ENCODE measurements at regions not wholly inside any gene's neighbourhood (a gene's known extent, or its start where the extent isn't known, plus 50 kb on each side); places are given as distances from the start of the nearest gene placed in this dataset.

- TF ChIP-seq USF1 (IDR thresholded peaks at IDR 0.05; ENCODE audit: borderline replicate concordance, low read depth), result no peak
- TF ChIP-seq YY1 (IDR thresholded peaks at IDR 0.05; ENCODE audit: low read depth), result no peak
- TF ChIP-seq CTCF (IDR thresholded peaks at IDR 0.05), result no peak
- no peak for TF ChIP-seq GATA2 (CRISPR knock-in tag; IDR thresholded peaks at IDR 0.05)
- TF ChIP-seq FOXM1 (IDR thresholded peaks at IDR 0.05; ENCODE audit: low read depth), result no peak
- TF ChIP-seq RCOR1 (IDR thresholded peaks at IDR 0.05; ENCODE audit: low read length), result no peak
- no peak for TF ChIP-seq EP300 (IDR thresholded peaks at IDR 0.05; ENCODE audit: borderline replicate concordance in 1 of 2, low read depth in 1 of 2, low read length in 1 of 2)
- TF ChIP-seq MAX (IDR thresholded peaks at IDR 0.05; ENCODE audit: low read depth), result no peak
- no peak for TF ChIP-seq GABPA (IDR thresholded peaks at IDR 0.05; ENCODE audit: low read depth)
- no peak for TF ChIP-seq ELF1 (IDR thresholded peaks at IDR 0.05)
- TF ChIP-seq EZH2phosphoT487 (IDR thresholded peaks at IDR 0.05; ENCODE audit: borderline replicate concordance, low read depth), result no peak
Measured at GRCh38 chr11:25436326-25436725, 895.6 kb upstream of the ANO3 start.

Measured in SK-N-SH (cell line).